OCI-LY1 (cell line): ENCODE measurements at regions not wholly inside any gene's neighbourhood (a gene's known extent, or its start where the extent isn't known, plus 50 kb on each side); places are given as distances from the start of the nearest gene placed in this dataset.

ENCODE experiments used
- H2AFZ ChIP-seq: fragments of 200-600 bp; sonication (generic), shearing (Covaris generic); 2 replicates; pipeline ENCODE4 v1.6.0; 2014; ENCODE audit warnings: antibody characterized with exemption, mild to moderate bottlenecking, low read length
- H3F3A ChIP-seq: fragments of 200-600 bp; sonication (generic), shearing (Covaris generic); 2 replicates; pipeline ENCODE4 v1.6.0; 2014; ENCODE audit warnings: mild to moderate bottlenecking, antibody characterized with exemption, low read length, moderate library complexity; ENCODE audit not compliant: insufficient read depth
- H3K27ac ChIP-seq: fragments of 200-600 bp; sonication (generic); 2 replicates; pipeline ENCODE4 v1.5.1; 2014; ENCODE audit warnings: low read length, mixed run types, mild to moderate bottlenecking, low read depth; ENCODE audit not compliant: poor library complexity, severe bottlenecking
- H3K27me3 ChIP-seq: fragments of 200-600 bp; sonication (generic); 2 replicates; pipeline ENCODE4 v1.6.0; 2014; ENCODE audit warnings: antibody characterized with exemption, mild to moderate bottlenecking, low read length, moderate library complexity; ENCODE audit not compliant: insufficient read depth
- H3K36me3 ChIP-seq: fragments of 200-600 bp; sonication (generic); 2 replicates; pipeline ENCODE4 v1.6.1; 2014; ENCODE audit warnings: mild to moderate bottlenecking, antibody characterized with exemption, low read length, moderate library complexity, mixed read lengths; ENCODE audit not compliant: insufficient read depth
- H3K4me1 ChIP-seq: fragments of 200-600 bp; sonication (generic); 2 replicates; pipeline ENCODE4 v1.5.1; 2014; ENCODE audit warnings: mild to moderate bottlenecking, low read length, moderate library complexity; ENCODE audit not compliant: insufficient read depth, severe bottlenecking
- H3K4me2 ChIP-seq: fragments of 200-600 bp; sonication (generic), shearing (Covaris generic); 2 replicates; pipeline ENCODE4 v1.6.1; 2014; ENCODE audit warnings: low read length
- H3K4me3 ChIP-seq: fragments of 200-600 bp; sonication (generic); 2 replicates; pipeline ENCODE4 v1.5.1; 2014; ENCODE audit warnings: low read length, low read depth, mild to moderate bottlenecking, mixed read lengths; ENCODE audit not compliant: poor library complexity, severe bottlenecking
- H3K79me2 ChIP-seq: fragments of 200-600 bp; shearing (Covaris generic); 2 replicates; pipeline ENCODE4 v1.6.1; 2016; ENCODE audit warnings: mixed run types, low read length, mixed read lengths; ENCODE audit not compliant: insufficient read depth
- H3K9ac ChIP-seq: fragments of 200-600 bp; sonication (generic), shearing (Covaris generic); 2 replicates; pipeline ENCODE4 v1.6.1; 2014; ENCODE audit warnings: mild to moderate bottlenecking, low read length, mixed read lengths
- H3K9me2 ChIP-seq: fragments of 200-600 bp; sonication (generic), shearing (Covaris generic); 2 replicates; pipeline ENCODE4 v1.6.1; 2014; ENCODE audit warnings: low read depth, mild to moderate bottlenecking, low read length, mixed read lengths
- H3K9me3 ChIP-seq: fragments of 200-600 bp; shearing (Covaris generic); 2 replicates; pipeline ENCODE4 v1.6.1; 2014; ENCODE audit warnings: low read length, mixed read lengths
- H4K20me1 ChIP-seq: fragments of 200-600 bp; sonication (generic), shearing (Covaris generic); 2 replicates; pipeline ENCODE4 v1.6.0; 2016; ENCODE audit warnings: mild to moderate bottlenecking, low read length; ENCODE audit not compliant: insufficient read depth
- EZH2 ChIP-seq: fragments of 200-600 bp; sonication (generic), shearing (Covaris generic); IDR thresholded peaks from 2 replicates; pipeline ENCODE4 v1.8.0; 2017; ENCODE audit warnings: borderline replicate concordance, mixed run types, mild to moderate bottlenecking, antibody characterized with exemption, low read length, moderate library complexity, mixed read lengths
- TF ChIP-seq, protein P1 (sequence below): fragments of 200-600 bp; sonication (generic), shearing (Covaris generic); IDR thresholded peaks from 2 replicates; pipeline ENCODE4 v1.5.1; 2017; ENCODE audit warnings: mild to moderate bottlenecking, antibody characterized with exemption, low read length, moderate library complexity, mixed read lengths

DNA sequence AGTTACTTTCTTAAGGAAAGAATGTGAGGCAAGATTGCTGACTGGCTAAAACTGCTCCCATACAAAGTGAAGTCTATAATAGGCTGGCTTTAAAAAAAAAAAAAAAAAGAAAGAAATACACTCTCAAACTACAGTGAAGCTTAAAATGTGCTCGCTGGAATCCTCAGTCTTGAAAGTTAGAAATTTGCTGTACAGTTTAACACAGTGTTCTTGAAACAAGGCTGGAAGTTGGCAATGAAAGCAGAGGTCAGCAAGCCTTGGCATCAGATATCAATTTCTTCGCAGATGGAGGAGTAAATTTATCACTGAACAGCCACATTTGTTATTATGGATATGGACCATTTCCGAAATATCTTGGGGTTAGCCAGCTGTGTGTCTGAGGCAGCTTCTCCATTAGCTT is 392.9 kb downstream of the ZNF516 start:
- H3K9me3 ChIP-seq = no peaks in the 10 kb centered on the region
- H3K9me2 ChIP-seq = no peaks in the 10 kb centered on the region
- no peak overlapping the region for H3K27ac ChIP-seq
- no peaks in the 10 kb centered on the region for H3K79me2 ChIP-seq
- H3K4me2 ChIP-seq = no peak overlapping the region
- H3K36me3 ChIP-seq = no peaks in the 10 kb centered on the region
- no peak overlapping the region for H2AFZ ChIP-seq
- no peaks in the 10 kb centered on the region for H4K20me1 ChIP-seq
- H3K27me3 ChIP-seq = no peaks in the 10 kb centered on the region
- no peaks in the 10 kb centered on the region for H3K4me1 ChIP-seq
- no peak overlapping the region for H3K9ac ChIP-seq
- no peaks in the 10 kb centered on the region for H3F3A ChIP-seq
- H3K4me3 ChIP-seq = no peak overlapping the region
- TF ChIP-seq EZH2 = no peak
- TF ChIP-seq, protein P1, sequence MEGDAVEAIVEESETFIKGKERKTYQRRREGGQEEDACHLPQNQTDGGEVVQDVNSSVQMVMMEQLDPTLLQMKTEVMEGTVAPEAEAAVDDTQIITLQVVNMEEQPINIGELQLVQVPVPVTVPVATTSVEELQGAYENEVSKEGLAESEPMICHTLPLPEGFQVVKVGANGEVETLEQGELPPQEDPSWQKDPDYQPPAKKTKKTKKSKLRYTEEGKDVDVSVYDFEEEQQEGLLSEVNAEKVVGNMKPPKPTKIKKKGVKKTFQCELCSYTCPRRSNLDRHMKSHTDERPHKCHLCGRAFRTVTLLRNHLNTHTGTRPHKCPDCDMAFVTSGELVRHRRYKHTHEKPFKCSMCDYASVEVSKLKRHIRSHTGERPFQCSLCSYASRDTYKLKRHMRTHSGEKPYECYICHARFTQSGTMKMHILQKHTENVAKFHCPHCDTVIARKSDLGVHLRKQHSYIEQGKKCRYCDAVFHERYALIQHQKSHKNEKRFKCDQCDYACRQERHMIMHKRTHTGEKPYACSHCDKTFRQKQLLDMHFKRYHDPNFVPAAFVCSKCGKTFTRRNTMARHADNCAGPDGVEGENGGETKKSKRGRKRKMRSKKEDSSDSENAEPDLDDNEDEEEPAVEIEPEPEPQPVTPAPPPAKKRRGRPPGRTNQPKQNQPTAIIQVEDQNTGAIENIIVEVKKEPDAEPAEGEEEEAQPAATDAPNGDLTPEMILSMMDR = no peak

DNA sequence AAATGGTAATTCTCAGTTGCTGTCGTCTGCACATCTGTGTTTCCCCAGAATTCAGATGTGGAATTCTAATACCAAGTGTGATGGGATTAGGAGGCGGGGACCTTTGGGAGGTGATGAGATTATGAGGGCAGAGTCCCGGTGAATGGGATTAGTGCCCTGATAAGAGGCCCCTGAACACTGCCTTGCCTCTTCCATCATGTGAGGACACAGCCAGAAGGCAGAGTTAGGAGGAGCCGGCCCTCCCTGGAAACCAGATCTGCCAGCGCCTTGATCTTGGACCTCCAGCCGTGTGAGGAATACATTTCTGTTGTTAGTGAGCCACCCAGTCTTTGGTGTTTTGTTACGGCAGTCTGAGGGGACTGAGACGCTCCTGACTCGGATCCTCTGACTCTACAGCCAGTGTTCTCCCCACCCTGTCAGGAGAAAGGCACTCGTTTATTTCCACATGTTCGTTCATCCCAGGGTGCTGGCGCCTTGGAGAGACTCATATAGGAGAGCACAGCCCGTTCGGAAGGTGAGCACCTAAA is 395.0 kb downstream of the ZNF516 start:
- H3F3A ChIP-seq = no peaks in the 10 kb centered on the region
- H3K9ac ChIP-seq = no peak overlapping the region
- no peak overlapping the region for H3K4me3 ChIP-seq
- H2AFZ ChIP-seq = no peak overlapping the region
- no peaks in the 10 kb centered on the region for H4K20me1 ChIP-seq
- TF ChIP-seq EZH2 = no peak
- TF ChIP-seq, protein P1 = no peak
- H3K27me3 ChIP-seq = no peaks in the 10 kb centered on the region
- no peak overlapping the region for H3K4me2 ChIP-seq
- H3K4me1 ChIP-seq = no peaks in the 10 kb centered on the region
- no peak overlapping the region for H3K27ac ChIP-seq
- no peaks in the 10 kb centered on the region for H3K9me2 ChIP-seq
- H3K79me2 ChIP-seq = no peaks in the 10 kb centered on the region
- no peaks in the 10 kb centered on the region for H3K36me3 ChIP-seq
- H3K9me3 ChIP-seq = no peaks in the 10 kb centered on the region

DNA sequence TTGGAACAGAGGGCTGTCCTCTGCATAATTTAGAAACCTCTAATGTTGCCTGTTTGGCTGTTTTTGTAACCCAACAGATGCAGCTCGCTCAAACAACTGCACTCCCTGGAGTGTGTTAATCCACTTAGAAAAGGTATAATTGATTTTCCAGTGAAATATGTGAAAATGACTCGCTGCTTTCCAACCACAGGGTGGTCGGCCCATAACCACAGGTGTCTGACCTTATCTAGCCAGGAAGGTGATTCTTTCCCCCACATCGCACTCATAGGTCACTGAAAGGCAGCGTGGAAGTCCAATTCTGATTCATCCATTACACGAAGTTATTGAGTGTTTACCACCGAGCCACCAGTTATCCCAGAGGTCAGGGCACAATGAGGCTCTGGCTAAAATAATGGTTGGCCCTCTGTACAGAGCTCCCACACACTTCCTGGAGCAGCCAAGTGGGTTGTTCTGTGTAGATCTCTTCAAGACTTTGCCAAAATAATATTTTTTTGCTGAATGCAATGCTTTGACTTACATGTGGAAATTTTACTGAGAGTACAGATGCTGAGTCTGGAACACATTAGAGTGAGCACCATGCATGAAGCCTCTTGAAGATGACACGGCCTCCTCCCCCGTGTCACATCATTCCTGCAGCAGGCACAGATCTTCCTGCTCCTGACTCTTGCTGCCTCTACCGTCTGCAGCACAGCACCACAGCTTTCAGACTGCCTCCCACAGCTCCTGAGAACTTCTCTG is 396.2 kb downstream of the ZNF516 start:
- Histone ChIP-seq H3K4me1 (no peaks in the 10 kb centered on the region), H3F3A (no peaks in the 10 kb centered on the region), H3K36me3 (no peaks in the 10 kb centered on the region), H3K9me2 (no peaks in the 10 kb centered on the region), H3K4me3 (no peak overlapping the region), H4K20me1 (no peaks in the 10 kb centered on the region), H3K9ac (no peak overlapping the region), H2AFZ (no peak overlapping the region), H3K27ac (no peak overlapping the region), H3K79me2 (no peaks in the 10 kb centered on the region), H3K4me2 (no peak overlapping the region), H3K27me3 (no peaks in the 10 kb centered on the region), H3K9me3 (no peaks in the 10 kb centered on the region)
- TF ChIP-seq, protein P1 = no peak
- TF ChIP-seq EZH2 = no peak
